ENCODE measurements at regions not wholly inside any gene's neighbourhood (a gene's known extent, or its start where the extent isn't known, plus 50 kb on each side); places are given as distances from the start of the nearest gene placed in this dataset.

- TF ChIP-seq CTCF (IDR thresholded peaks at IDR 0.05; ENCODE audit: low read depth, low read length) = no peak
- H3K4me3 ChIP-seq (ENCODE audit: low read depth, low read length) = no peak overlapping the region
Measured at GRCh38 chr7:42709284-42709683, 202.6 kb downstream of the C7orf25 start.

- TF ChIP-seq CTCF (IDR thresholded peaks at IDR 0.05; ENCODE audit: low read depth, low read length) = no peak
Measured at GRCh38 chr7:42704710-42705109, 207.2 kb downstream of the C7orf25 start.

GRCh38 chr7:42702647-42703046 lies 209.2 kb downstream of the C7orf25 start:
- no peak for TF ChIP-seq CTCF (IDR thresholded peaks at IDR 0.05; ENCODE audit: low read depth, low read length)
- no peak overlapping the region for H3K4me3 ChIP-seq (ENCODE audit: low read depth, low read length)

More at GRCh38 chr7:42704710-42705109, 207.2 kb downstream of the C7orf25 start:
- H3K4me3 ChIP-seq (ENCODE audit: low read depth, low read length) = no peak overlapping the region

- no peak overlapping the region for H3K4me3 ChIP-seq (ENCODE audit: low read depth, low read length)
- no peak for TF ChIP-seq CTCF (IDR thresholded peaks at IDR 0.05; ENCODE audit: low read depth, low read length)
Measured at GRCh38 chr7:42700406-42701327, 211.2 kb downstream of the C7orf25 start.

- no peak overlapping the region for H3K4me3 ChIP-seq (ENCODE audit: low read depth, low read length)
- no peak for TF ChIP-seq CTCF (IDR thresholded peaks at IDR 0.05; ENCODE audit: low read depth, low read length)
Measured at GRCh38 chr7:42699380-42700178, 212.3 kb downstream of the C7orf25 start.

- H3K4me3 ChIP-seq (ENCODE audit: low read depth, low read length) = no peak overlapping the region
- no peak for TF ChIP-seq CTCF (IDR thresholded peaks at IDR 0.05; ENCODE audit: low read depth, low read length)
Measured at GRCh38 chr7:42698600-42699374, 213.1 kb downstream of the C7orf25 start.

All from WI38 (cell line).